ENCODE measurements at regions not wholly inside any gene's neighbourhood (a gene's known extent, or its start where the extent isn't known, plus 50 kb on each side); places are given as distances from the start of the nearest gene placed in this dataset.

DNA sequence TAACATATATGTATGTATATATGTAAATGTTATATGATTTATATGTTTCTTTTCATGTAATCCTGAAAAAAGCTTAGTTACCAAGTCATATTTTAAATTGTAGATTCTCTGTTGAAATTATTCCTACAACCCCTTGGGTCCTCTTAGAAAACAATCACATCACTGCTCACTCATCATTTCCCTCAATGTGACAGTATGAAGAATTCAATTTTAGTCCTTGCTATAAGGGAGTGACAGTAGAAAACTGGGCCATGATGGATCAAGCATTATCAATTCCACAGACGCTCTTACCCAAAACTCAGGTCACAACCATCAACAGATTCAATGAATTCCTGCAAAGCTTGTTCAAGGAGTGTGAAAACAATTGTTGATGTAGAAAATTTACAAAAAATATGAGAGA, 1389.5 kb upstream of the ACVR2A start:
- no peak for TF ChIP-seq EZH2 (IDR thresholded peaks at IDR 0.05; ENCODE audit: low read length, unreplicated experiment)
- TF ChIP-seq, protein P1, sequence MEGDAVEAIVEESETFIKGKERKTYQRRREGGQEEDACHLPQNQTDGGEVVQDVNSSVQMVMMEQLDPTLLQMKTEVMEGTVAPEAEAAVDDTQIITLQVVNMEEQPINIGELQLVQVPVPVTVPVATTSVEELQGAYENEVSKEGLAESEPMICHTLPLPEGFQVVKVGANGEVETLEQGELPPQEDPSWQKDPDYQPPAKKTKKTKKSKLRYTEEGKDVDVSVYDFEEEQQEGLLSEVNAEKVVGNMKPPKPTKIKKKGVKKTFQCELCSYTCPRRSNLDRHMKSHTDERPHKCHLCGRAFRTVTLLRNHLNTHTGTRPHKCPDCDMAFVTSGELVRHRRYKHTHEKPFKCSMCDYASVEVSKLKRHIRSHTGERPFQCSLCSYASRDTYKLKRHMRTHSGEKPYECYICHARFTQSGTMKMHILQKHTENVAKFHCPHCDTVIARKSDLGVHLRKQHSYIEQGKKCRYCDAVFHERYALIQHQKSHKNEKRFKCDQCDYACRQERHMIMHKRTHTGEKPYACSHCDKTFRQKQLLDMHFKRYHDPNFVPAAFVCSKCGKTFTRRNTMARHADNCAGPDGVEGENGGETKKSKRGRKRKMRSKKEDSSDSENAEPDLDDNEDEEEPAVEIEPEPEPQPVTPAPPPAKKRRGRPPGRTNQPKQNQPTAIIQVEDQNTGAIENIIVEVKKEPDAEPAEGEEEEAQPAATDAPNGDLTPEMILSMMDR (conservative IDR thresholded peaks at IDR 0.05; ENCODE audit: low read depth, low read length): no peak
- no peak for TF ChIP-seq EZH2phosphoT487 (IDR thresholded peaks at IDR 0.05; ENCODE audit: borderline replicate concordance, low read length)

Measured in PC-3 (cell line).